ELF-1 (cell line): ENCODE measurements at regions not wholly inside any gene's neighbourhood (a gene's known extent, or its start where the extent isn't known, plus 50 kb on each side); places are given as distances from the start of the nearest gene placed in this dataset.
A peak's percentile ranks its signal among the peaks of the same experiment; 100 is the strongest.

Source experiments
- DNase-seq: peaks from one replicate; pipeline ENCODE4 v3.0.0-alpha.2; 2016; ENCODE audit warnings: low read depth, low spot score

DNA sequence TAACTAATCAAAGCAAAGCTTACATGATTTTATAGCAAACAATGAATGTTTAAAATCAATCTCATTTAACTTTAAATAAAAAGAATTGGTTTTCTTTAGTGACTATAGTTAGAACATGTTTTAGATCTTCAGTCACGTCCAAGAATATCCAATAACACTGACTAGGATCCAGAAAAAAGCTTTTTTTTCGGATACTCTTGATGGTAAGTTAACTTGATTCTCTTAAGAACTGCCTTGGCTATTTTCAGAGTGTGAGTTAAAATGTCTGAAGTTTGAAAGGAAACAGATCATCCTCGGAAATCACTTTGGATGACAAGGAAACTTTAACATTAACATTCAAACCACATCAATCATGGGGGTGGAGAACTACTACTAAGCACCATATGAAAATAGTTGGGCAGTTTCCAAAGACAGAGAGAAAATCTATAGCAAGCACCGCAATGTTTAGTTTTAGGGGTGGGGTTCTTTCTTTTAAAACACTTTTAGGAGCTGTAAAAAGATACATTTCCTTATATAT is 83.7 kb upstream of the SLC27A6 start:
- DNase-seq = no peak

- DNase-seq = no peak
Observed at GRCh38 chr5:128885649-128886255, 79.5 kb upstream of the SLC27A6 start.

DNA sequence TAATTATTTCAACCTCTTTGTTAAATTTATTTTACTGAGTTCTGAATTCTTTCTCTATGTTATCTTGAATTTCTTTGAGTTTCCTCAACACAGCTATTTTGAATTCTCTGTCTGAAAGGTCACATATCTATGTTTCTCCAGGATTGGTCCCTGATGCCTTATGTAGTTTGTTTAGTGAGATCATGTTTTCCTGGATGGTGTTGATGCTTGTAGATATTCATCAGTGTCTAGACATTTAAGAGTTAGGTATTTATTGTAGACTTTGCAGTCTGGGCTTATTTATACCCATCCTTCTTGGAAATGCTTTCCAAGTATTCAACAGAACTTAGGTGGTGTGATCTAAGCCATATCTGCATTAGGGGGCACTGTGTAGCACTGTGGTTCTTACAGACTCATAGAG is 70.2 kb upstream of the SLC27A6 start:
- DNase-seq = no peak

- no peak for DNase-seq
Observed at GRCh38 chr5:128896675-128897074, 68.6 kb upstream of the SLC27A6 start.

- DNase-seq = peak; percentile 3
Observed at GRCh38 chr5:128903550-128903949, 61.7 kb upstream of the SLC27A6 start.

DNA sequence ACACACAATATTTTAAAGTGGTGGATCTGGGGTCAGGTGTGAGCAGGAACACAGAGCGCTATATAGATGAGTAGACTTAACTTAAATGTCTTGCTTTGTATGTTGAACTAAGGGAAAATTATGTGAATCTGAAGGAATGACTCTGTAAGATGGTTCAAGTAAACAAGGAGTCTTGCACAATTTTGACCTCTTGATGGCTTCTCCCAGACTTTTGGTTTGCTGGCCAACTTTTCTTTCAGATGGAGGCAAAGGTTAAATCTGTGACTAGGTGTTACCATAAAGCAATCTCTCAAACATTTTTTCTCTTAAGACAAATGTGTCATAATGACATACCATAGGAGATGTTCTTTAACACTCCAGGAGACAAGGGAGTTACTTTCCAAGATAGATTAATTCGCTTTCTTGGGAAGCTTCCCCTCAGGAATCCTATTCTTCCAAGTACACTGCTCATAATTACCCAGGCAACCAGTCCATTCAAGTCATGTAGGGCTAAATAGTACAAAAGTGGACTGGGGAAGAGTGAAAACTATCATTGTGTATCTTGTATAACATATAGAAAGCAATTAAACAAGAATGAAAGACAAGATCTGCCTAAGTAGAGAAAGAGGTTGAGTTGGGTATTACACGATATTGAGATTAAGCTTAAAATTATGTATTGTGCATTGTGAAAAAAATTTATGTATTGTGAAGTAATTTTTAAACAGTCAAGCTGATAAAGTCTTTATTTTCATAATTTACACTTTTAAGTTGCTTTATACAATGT is 60.3 kb upstream of the SLC27A6 start:
- no peak for DNase-seq

DNA sequence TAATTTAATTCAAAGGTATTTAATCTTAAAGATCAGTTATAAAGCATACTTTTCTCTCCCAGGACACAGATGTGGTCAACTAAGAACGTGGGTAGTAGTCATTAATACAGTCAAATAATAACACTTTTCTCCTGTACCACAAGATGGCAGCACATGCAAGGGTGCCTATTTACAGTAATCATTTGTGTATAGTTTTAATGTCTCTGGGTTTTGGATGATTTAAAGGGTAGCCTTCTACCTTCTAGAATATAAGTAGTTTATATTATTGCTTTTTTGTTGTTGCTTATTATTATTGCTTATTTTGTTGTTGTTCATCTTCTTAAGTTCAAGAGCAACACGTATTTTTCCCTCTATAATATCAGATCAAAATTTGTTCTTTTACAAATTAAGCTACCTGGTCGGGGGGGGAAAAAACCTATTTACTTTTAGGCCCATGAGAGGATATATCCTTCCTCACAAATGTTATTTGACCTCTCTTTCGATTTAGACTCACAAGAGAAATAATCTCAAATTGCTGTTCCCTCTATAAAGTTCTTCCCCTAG is 59.6 kb upstream of the SLC27A6 start:
- DNase-seq = no peak

DNA sequence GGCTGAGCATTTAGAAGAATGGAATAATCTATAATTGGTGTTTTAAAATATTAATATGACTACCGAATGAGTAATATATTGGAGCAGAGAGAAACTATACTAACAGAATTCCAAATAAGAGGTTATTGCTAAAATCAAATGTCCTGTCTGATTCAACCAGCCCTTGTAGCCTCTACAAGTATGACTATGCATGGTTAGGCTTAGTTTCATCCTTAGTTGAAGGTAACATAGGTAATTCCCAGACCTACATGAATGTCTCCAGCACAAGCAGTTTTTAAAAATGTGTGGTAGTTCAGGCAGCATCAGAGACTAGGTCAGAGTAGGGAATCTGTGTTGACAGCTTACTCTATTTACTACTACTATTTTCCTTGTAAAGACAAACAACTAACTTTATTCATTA is 51.7 kb upstream of the SLC27A6 start:
- DNase-seq = no peak
